Endothelial cell (in vitro differentiated cells): ENCODE measurements at regions not wholly inside any gene's neighbourhood (a gene's known extent, or its start where the extent isn't known, plus 50 kb on each side); places are given as distances from the start of the nearest gene placed in this dataset.

ENCODE experiments used
- DNase-seq: peaks from one replicate; pipeline ENCODE4 v3.0.0; 2021; ENCODE audit warnings: low spot score
- H3K27ac Mint-ChIP-seq: one replicate; pipeline ENCODE4 v1.8.0; 2021; ENCODE audit warnings: mixed read lengths, inconsistent platforms; ENCODE audit not compliant: unreplicated experiment
- H3K27me3 Mint-ChIP-seq: one replicate; pipeline ENCODE4 v1.8.0; 2021; ENCODE audit warnings: mild to moderate bottlenecking, moderate library complexity, mixed read lengths, inconsistent platforms; ENCODE audit not compliant: unreplicated experiment
- H3K36me3 Mint-ChIP-seq: one replicate; pipeline ENCODE4 v1.8.0; 2021; ENCODE audit warnings: mild to moderate bottlenecking, low read depth, mixed read lengths, inconsistent platforms; ENCODE audit not compliant: unreplicated experiment
- H3K4me1 Mint-ChIP-seq: one replicate; pipeline ENCODE4 v1.8.0; 2021; ENCODE audit warnings: mild to moderate bottlenecking, mixed read lengths, inconsistent platforms; ENCODE audit not compliant: unreplicated experiment
- H3K4me3 Mint-ChIP-seq: one replicate; pipeline ENCODE4 v1.8.0; 2021; ENCODE audit warnings: mild to moderate bottlenecking, mixed read lengths, inconsistent platforms; ENCODE audit not compliant: unreplicated experiment
- H3K9me3 Mint-ChIP-seq: one replicate; pipeline ENCODE4 v1.8.0; 2021; ENCODE audit warnings: mixed read lengths, inconsistent platforms; ENCODE audit not compliant: unreplicated experiment
- CTCF ChIP-seq: fragments of 200-600 bp; sonication (generic); IDR thresholded peaks from one replicate; pipeline ENCODE4 v1.5.0; 2021; ENCODE audit warnings: antibody characterized with exemption; ENCODE audit not compliant: unreplicated experiment

- TF ChIP-seq CTCF = no peak
- H3K27ac Mint-ChIP-seq = no peak overlapping the region
- no peaks in the 10 kb centered on the region for H3K27me3 Mint-ChIP-seq
- H3K9me3 Mint-ChIP-seq = no peaks in the 10 kb centered on the region
- peaks cover 13% of the 10 kb centered on the region for H3K36me3 Mint-ChIP-seq
- H3K4me1 Mint-ChIP-seq = no peaks in the 10 kb centered on the region
- no peak overlapping the region for H3K4me3 Mint-ChIP-seq
- no peak for DNase-seq
These were observed 72.6 kb upstream of the LSM8 start for GRCh38 chr7:118111347-118111746.

- no peaks in the 10 kb centered on the region for H3K27me3 Mint-ChIP-seq
- no peak overlapping the region for H3K27ac Mint-ChIP-seq
- peaks cover 16% of the 10 kb centered on the region for H3K36me3 Mint-ChIP-seq
- no peak for DNase-seq
- H3K4me1 Mint-ChIP-seq = no peaks in the 10 kb centered on the region
- TF ChIP-seq CTCF = no peak
- no peaks in the 10 kb centered on the region for H3K9me3 Mint-ChIP-seq
- no peak overlapping the region for H3K4me3 Mint-ChIP-seq
These were observed 69.8 kb upstream of the LSM8 start for GRCh38 chr7:118114175-118114574.

- TF ChIP-seq CTCF = no peak
- no peaks in the 10 kb centered on the region for H3K9me3 Mint-ChIP-seq
- no peak overlapping the region for H3K4me3 Mint-ChIP-seq
- H3K36me3 Mint-ChIP-seq = no peaks in the 10 kb centered on the region
- H3K27ac Mint-ChIP-seq = no peak overlapping the region
- no peak for DNase-seq
- peaks cover 3% of the 10 kb centered on the region for H3K27me3 Mint-ChIP-seq
- H3K4me1 Mint-ChIP-seq = no peaks in the 10 kb centered on the region
These were observed 54.7 kb upstream of the LSM8 start for GRCh38 chr7:118129041-118129795.

GRCh38 chr7:118132764-118133163 lies 51.2 kb upstream of the LSM8 start:
- Mint-ChIP-seq H3K36me3 (no peaks in the 10 kb centered on the region), H3K27me3 (no peaks in the 10 kb centered on the region), H3K4me3 (no peak overlapping the region), H3K4me1 (no peaks in the 10 kb centered on the region), H3K27ac (no peak overlapping the region), H3K9me3 (no peaks in the 10 kb centered on the region)
- no peak for TF ChIP-seq CTCF
- DNase-seq = no peak
